Neural crest cell (in vitro differentiated cells): ENCODE measurements at regions not wholly inside any gene's neighbourhood (a gene's known extent, or its start where the extent isn't known, plus 50 kb on each side); places are given as distances from the start of the nearest gene placed in this dataset.
"Not testable (repeated sequence)": the region's sequence is repeated elsewhere in the genome, so short reads cannot be mapped to it uniquely, and the experiment has no call there.

ENCODE experiments used
- DNase-seq: peaks from one replicate; pipeline ENCODE4 v3.0.0; 2021; ENCODE audit warnings: low read depth, mixed read lengths, low spot score
- H3K27ac Mint-ChIP-seq: one replicate; pipeline ENCODE4 v1.8.0; 2021; ENCODE audit warnings: mild to moderate bottlenecking, mixed read lengths; ENCODE audit not compliant: unreplicated experiment
- H3K27me3 Mint-ChIP-seq: 2 replicates; pipeline ENCODE4 v1.8.0; 2021; ENCODE audit warnings: low read depth, mild to moderate bottlenecking, mixed read lengths
- H3K36me3 Mint-ChIP-seq: 2 replicates; pipeline ENCODE4 v1.8.0; 2021; ENCODE audit warnings: low read depth, mild to moderate bottlenecking, mixed read lengths
- H3K4me1 Mint-ChIP-seq: 2 replicates; pipeline ENCODE4 v1.8.0; 2021; ENCODE audit warnings: mixed read lengths
- H3K4me3 Mint-ChIP-seq: one replicate; pipeline ENCODE4 v1.8.0; 2021; ENCODE audit warnings: mild to moderate bottlenecking, mixed read lengths
- H3K9me3 Mint-ChIP-seq: 2 replicates; pipeline ENCODE4 v1.8.0; 2021; ENCODE audit warnings: mixed read lengths
- CTCF ChIP-seq: fragments of 200-600 bp; sonication (generic); conservative IDR thresholded peaks from 2 replicates; pipeline ENCODE4 v1.5.0; 2021; ENCODE audit warnings: antibody characterized with exemption, mild to moderate bottlenecking

GRCh38 chr6:165837948-165838745, 175.1 kb upstream of the PDE10A start:
- Mint-ChIP-seq H3K36me3 (peaks cover 3% of the 10 kb centered on the region), H3K4me3 (no peak overlapping the region), H3K27me3 (peaks cover 2% of the 10 kb centered on the region), H3K9me3 (peaks cover 9% of the 10 kb centered on the region), H3K27ac (no peak overlapping the region), H3K4me1 (peaks cover 6% of the 10 kb centered on the region)
- no peak for TF ChIP-seq CTCF
- DNase-seq = no peak

GRCh38 chr6:165836648-165837047, 173.6 kb upstream of the PDE10A start:
- H3K4me3 Mint-ChIP-seq, H3K27me3 Mint-ChIP-seq, H3K36me3 Mint-ChIP-seq, DNase-seq, H3K27ac Mint-ChIP-seq, H3K9me3 Mint-ChIP-seq, H3K4me1 Mint-ChIP-seq: not testable (repeated sequence)

GRCh38 chr6:165835410-165835851, 172.4 kb upstream of the PDE10A start:
- H3K9me3 Mint-ChIP-seq = peaks cover 9% of the 10 kb centered on the region

GRCh38 chr6:165834613-165835259, 171.7 kb upstream of the PDE10A start:
- Mint-ChIP-seq H3K36me3 (peaks cover 3% of the 10 kb centered on the region), H3K27ac (no peak overlapping the region), H3K27me3 (peaks cover 2% of the 10 kb centered on the region), H3K4me1 (peaks cover 16% of the 10 kb centered on the region), H3K9me3 (peaks cover 6% of the 10 kb centered on the region), H3K4me3 (no peak overlapping the region)
- TF ChIP-seq CTCF = no peak
- DNase-seq = no peak

More at GRCh38 chr6:165835410-165835851, 172.4 kb upstream of the PDE10A start:
- Mint-ChIP-seq H3K4me3 (no peak overlapping the region), H3K27me3 (peaks cover 2% of the 10 kb centered on the region), H3K27ac (no peak overlapping the region), H3K4me1 (peaks cover 9% of the 10 kb centered on the region), H3K36me3 (peaks cover 3% of the 10 kb centered on the region)
- no peak for DNase-seq
- no peak for TF ChIP-seq CTCF

GRCh38 chr6:165833355-165833754, 170.3 kb upstream of the PDE10A start:
- no peak for TF ChIP-seq CTCF
- Mint-ChIP-seq H3K27me3 (no peaks in the 10 kb centered on the region), H3K9me3 (peaks cover 2% of the 10 kb centered on the region), H3K36me3 (no peaks in the 10 kb centered on the region), H3K27ac (no peak overlapping the region), H3K4me1 (peaks cover 20% of the 10 kb centered on the region), H3K4me3 (no peak overlapping the region)
- DNase-seq = no peak
